Muscle layer of colon (tissue), 2 donors: ENCODE measurements at regions not wholly inside any gene's neighbourhood (a gene's known extent, or its start where the extent isn't known, plus 50 kb on each side); places are given as distances from the start of the nearest gene placed in this dataset.

Experiments
- H3K27ac ChIP-seq: one replicate; pipeline ENCODE4 v1.7.0; 2013; ENCODE audit warnings: low read depth, mild to moderate bottlenecking, low read length, moderate library complexity
- H3K27me3 ChIP-seq, 2 donors: one replicate each; pipeline ENCODE4 v1.7.0; 2013; ENCODE audit warnings: low read length in 2 of 2, mild to moderate bottlenecking in 2 of 2; ENCODE audit not compliant: insufficient read depth in 2 of 2, control insufficient read depth in 1 of 2
- H3K36me3 ChIP-seq: one replicate; pipeline ENCODE4 v1.7.0; 2013; ENCODE audit warnings: mild to moderate bottlenecking, low read length; ENCODE audit not compliant: insufficient read depth
- H3K4me1 ChIP-seq: one replicate; pipeline ENCODE4 v1.7.0; 2013; ENCODE audit warnings: mild to moderate bottlenecking, low read length; ENCODE audit not compliant: insufficient read depth
- H3K4me3 ChIP-seq, 2 donors: one replicate each; pipeline ENCODE4 v1.7.0; 2013; ENCODE audit warnings: low read length in 2 of 2, low read depth in 1 of 2, mild to moderate bottlenecking in 1 of 2, moderate library complexity in 1 of 2
- H3K9ac ChIP-seq: one replicate; pipeline ENCODE4 v1.7.0; 2013; ENCODE audit warnings: low read length
- H3K9me3 ChIP-seq: one replicate; pipeline ENCODE4 v1.7.0; 2013; ENCODE audit warnings: mild to moderate bottlenecking, low read length
- donor health status: abdominal sarcoma.
- donor health status: Adenocarcinoma of cecum.

GRCh38 chr21:16535626-16536025, 805.8 kb downstream of the USP25 start:
- Histone ChIP-seq H3K9me3 (no peaks in the 10 kb centered on the region), H3K27ac (peak overlapping the region; percentile 57), H3K4me3 (peak overlapping the region in 1 of 2 donors; percentile 57), H3K9ac (no peak overlapping the region), H3K27me3 (no peaks in the 10 kb centered on the region), H3K4me1 (peaks cover 3% of the 10 kb centered on the region), H3K36me3 (no peaks in the 10 kb centered on the region)

DNA sequence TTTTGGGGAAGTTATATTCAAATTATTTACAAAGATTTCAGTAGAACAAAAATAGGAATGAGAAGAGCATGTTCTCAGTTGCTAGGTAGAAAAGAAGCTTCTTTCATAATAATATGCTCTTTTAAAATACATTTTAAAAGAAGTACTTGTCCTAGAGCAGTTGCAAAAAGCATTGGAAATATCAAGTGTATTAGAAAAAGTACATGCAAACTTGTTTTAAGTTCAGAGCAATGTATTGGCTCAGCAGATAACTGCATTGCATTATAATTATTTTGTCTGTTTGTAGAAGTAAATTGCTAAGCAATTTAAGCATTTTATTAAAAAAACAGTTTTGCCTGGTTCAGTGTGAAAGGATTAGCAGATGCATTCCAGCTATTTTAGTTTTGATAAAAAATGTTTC, 806.4 kb downstream of the USP25 start:
- H3K4me3 ChIP-seq: peak overlapping the region in 1 of 2 donors; percentile 57

DNA sequence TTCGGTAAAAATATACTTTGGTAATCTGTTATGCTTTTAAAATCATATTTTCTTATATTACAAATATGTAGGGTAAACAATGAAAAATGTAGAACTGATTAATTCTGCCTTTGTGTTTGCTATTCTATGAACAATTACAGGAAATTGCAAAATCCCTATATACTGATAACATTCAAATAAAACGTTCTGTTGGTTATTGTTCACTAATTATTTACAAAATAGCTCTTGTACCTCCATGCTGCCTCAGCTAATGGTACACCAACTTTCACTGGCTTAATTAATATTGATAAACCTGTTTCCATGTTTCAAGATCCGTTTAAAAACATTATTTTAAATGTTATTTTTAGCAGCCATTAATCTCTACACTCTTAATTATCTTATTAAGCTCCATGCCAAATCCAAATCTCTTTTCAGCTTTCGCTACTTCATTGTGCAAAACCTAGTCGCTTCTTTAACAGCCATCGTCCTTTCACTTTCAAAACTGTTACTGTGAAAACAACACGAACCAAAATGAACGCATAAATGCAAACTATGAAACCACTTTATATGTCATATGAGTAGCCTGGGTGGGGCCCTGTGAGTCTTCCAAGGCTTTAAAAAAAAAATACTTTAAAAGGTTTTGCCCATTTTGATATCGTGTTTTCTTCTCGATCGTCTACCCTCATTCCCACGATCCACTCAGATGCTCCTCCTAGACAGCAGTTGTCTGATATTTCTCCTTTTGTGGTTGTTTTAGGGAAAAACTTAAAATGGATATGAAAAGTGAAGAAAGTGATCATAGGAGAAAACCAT, 807.1 kb downstream of the USP25 start:
- Histone ChIP-seq H3K27me3 (no peaks in the 10 kb centered on the region), H3K36me3 (no peaks in the 10 kb centered on the region), H3K4me1 (peaks cover 3% of the 10 kb centered on the region), H3K4me3 (no peak overlapping the region), H3K9ac (no peak overlapping the region), H3K27ac (no peak overlapping the region), H3K9me3 (no peaks in the 10 kb centered on the region)

More for the DNA sequence above, 806.4 kb downstream of the USP25 start:
- no peak overlapping the region for H3K9ac ChIP-seq
- no peaks in the 10 kb centered on the region for H3K9me3 ChIP-seq
- no peaks in the 10 kb centered on the region for H3K27me3 ChIP-seq
- no peak overlapping the region for H3K27ac ChIP-seq
- peaks cover 3% of the 10 kb centered on the region for H3K4me1 ChIP-seq
- no peaks in the 10 kb centered on the region for H3K36me3 ChIP-seq

DNA sequence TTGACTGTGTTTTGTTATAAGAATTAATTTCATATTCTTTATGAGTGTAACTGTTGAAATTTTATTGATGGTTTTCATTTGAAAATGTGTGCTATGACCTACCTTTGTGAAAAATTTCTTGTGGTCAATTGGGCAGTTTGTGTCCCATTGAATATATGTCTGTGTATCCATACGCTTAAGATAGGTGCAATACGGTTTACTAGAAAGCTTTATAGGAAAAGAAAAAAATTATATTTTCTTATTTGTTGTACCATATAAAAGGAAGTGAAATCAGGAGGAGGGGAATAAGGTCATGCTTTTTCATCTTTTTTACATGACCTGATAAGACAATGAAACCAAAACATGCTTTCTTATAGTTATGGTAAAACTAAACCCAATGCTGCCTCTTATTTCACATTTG, 807.7 kb downstream of the USP25 start:
- H3K36me3 ChIP-seq: no peaks in the 10 kb centered on the region
- no peak overlapping the region for H3K4me3 ChIP-seq
- peaks cover 3% of the 10 kb centered on the region for H3K4me1 ChIP-seq
- H3K9ac ChIP-seq: no peak overlapping the region
- no peaks in the 10 kb centered on the region for H3K9me3 ChIP-seq
- H3K27ac ChIP-seq: no peak overlapping the region
- no peaks in the 10 kb centered on the region for H3K27me3 ChIP-seq

DNA sequence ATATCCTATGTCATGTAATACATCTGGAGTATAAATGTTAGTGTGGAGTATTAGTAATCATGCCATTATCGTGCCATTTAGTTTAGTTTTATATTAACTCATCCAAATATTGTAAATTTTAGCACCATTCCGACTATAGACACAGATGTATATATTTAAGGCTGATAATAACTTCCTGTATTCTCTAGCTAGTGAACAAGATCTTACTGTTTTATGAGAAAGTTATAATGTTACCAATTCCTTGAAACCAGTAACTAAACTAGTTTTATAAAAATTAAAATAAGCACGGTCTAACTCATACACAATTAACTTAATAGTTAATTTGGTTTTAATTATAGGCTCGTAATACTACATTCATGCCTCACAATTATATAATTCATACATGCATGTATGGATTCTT, 808.6 kb downstream of the USP25 start:
- Histone ChIP-seq H3K4me1 (no peaks in the 10 kb centered on the region), H3K27me3 (no peaks in the 10 kb centered on the region), H3K4me3 (no peak overlapping the region), H3K27ac (no peak overlapping the region), H3K9me3 (no peaks in the 10 kb centered on the region), H3K36me3 (no peaks in the 10 kb centered on the region), H3K9ac (no peak overlapping the region)

- no peak overlapping the region for H3K4me3 ChIP-seq
These were observed 809.2 kb downstream of the USP25 start for GRCh38 chr21:16538936-16539440.

GRCh38 chr21:16540966-16541727, 811.4 kb downstream of the USP25 start:
- Histone ChIP-seq H3K27ac (no peak overlapping the region), H3K9ac (no peak overlapping the region), H3K27me3 (no peaks in the 10 kb centered on the region), H3K4me1 (no peaks in the 10 kb centered on the region), H3K4me3 (no peak overlapping the region), H3K36me3 (no peaks in the 10 kb centered on the region), H3K9me3 (no peaks in the 10 kb centered on the region)

More at GRCh38 chr21:16538936-16539440, 809.2 kb downstream of the USP25 start:
- Histone ChIP-seq H3K27ac (no peak overlapping the region), H3K4me1 (no peaks in the 10 kb centered on the region), H3K36me3 (no peaks in the 10 kb centered on the region), H3K9me3 (no peaks in the 10 kb centered on the region), H3K27me3 (no peaks in the 10 kb centered on the region), H3K9ac (no peak overlapping the region)

DNA sequence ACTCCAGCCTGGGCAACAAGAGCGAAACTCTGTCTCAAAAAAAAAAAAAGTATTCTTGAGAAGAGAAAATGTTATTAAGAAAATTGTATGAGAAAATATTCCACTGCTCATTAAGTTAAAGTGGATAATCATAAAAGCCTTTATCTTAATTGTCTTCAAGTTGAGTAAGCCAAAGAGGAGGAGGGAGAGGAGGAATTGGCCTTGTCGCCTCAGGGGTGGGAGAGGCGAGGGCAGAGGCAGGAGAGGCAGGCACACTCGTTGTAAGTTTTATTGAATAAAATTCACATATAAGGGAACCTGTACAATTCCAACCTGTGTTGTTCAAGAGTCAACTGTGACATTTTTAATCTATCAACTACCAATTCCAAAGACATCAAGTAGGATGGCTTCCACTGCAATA, 820.3 kb downstream of the USP25 start:
- no peaks in the 10 kb centered on the region for H3K9me3 ChIP-seq
- no peak overlapping the region for H3K4me3 ChIP-seq
- no peaks in the 10 kb centered on the region for H3K36me3 ChIP-seq
- H3K27ac ChIP-seq: no peak overlapping the region
- no peak overlapping the region for H3K9ac ChIP-seq
- no peaks in the 10 kb centered on the region for H3K27me3 ChIP-seq
- H3K4me1 ChIP-seq: no peaks in the 10 kb centered on the region

DNA sequence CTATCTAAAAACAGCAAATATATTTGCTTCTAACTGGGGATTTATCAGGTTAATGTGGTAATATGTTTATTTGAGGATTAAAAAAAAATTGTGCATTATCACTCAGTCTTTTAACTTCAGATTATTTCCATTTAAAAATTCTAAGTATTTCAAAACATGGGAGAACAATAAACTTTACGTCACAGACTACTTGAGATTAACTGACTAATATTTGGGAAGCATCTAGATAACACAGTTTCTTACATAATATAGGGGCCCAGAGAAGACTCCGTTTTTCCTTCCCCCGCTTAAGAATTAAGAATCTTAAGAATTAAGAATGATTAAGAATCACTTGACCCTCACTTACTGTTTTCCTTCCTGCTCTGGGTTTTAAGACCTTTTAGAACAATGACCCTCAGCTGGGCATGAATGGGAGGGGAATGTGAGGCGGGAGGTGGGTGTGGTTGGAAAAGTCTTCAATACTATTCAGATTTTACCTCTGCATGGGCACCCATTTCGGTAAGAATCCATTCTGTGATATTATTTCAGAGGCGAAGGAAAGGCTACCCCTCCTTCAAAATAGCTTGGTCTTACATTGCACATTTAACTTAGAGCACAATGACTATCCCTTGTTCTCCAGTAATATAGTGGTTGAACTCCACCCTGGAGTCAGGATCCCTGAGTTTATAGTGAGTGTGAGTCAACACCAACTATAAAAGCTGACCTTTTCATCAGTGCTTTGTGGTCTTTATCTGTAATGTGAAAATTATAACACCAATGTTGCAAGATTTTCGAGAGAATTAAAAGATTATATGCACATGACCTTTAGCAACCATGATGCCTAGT, 821.3 kb downstream of the USP25 start:
- H3K36me3 ChIP-seq: no peaks in the 10 kb centered on the region
- H3K4me1 ChIP-seq: no peaks in the 10 kb centered on the region
- no peaks in the 10 kb centered on the region for H3K27me3 ChIP-seq
- no peak overlapping the region for H3K27ac ChIP-seq
- no peak overlapping the region for H3K9ac ChIP-seq
- no peaks in the 10 kb centered on the region for H3K9me3 ChIP-seq
- H3K4me3 ChIP-seq: no peak overlapping the region

GRCh38 chr21:16552880-16553279, 823.1 kb downstream of the USP25 start:
- no peak overlapping the region for H3K4me3 ChIP-seq
- H3K27me3 ChIP-seq: no peaks in the 10 kb centered on the region

DNA sequence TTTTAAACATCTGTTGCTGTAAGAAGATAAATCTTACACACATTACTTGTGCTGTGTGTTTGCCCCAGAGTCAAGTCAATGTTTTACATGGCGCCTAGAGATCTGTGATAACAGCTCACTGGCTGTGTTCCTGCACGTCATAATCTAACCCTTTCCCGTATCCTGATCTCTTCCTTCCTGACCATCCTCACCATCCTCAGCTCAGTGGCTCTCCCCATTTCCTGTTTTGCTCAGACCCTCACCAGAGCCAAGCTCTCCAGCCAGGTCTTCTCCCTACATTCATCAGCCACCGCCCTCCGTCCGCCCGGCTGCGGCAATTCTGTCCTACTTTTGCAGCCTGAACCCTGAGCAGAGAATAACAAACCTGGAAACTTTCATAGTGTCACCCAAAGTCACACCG, 824.7 kb downstream of the USP25 start:
- Histone ChIP-seq H3K27me3 (no peaks in the 10 kb centered on the region), H3K27ac (no peak overlapping the region), H3K9me3 (no peaks in the 10 kb centered on the region), H3K36me3 (no peaks in the 10 kb centered on the region), H3K9ac (no peak overlapping the region), H3K4me3 (no peak overlapping the region), H3K4me1 (no peaks in the 10 kb centered on the region)

More at GRCh38 chr21:16552880-16553279, 823.1 kb downstream of the USP25 start:
- Histone ChIP-seq H3K9ac (no peak overlapping the region), H3K9me3 (no peaks in the 10 kb centered on the region), H3K4me1 (no peaks in the 10 kb centered on the region), H3K27ac (no peak overlapping the region), H3K36me3 (no peaks in the 10 kb centered on the region)
